Esophagus muscularis mucosa (tissue), 4 donors: ENCODE measurements at regions not wholly inside any gene's neighbourhood (a gene's known extent, or its start where the extent isn't known, plus 50 kb on each side); places are given as distances from the start of the nearest gene placed in this dataset.

ENCODE experiments used
- CTCF ChIP-seq, 3 experiments: fragments of 200-600 bp in 2 of 3; fragments of 450-650 bp in 1 of 3; sonication (generic) in 2 of 3; IDR thresholded peaks; one replicate each; pipeline ENCODE4 v1.5.1; 2017 to 2019; ENCODE audit warnings: antibody characterized with exemption in 3 of 3, mild to moderate bottlenecking in 2 of 3, moderate library complexity in 1 of 3
- EP300 ChIP-seq: sonication (generic); formaldehyde crosslinking; IDR thresholded peaks from one replicate; pipeline ENCODE4 v1.6.1; 2017; ENCODE audit warnings: antibody characterized with exemption
- POLR2A ChIP-seq: fragments of 450-650 bp; IDR thresholded peaks from one replicate; pipeline ENCODE4 v1.6.1; 2017; ENCODE audit warnings: antibody characterized with exemption, moderate library complexity, mild to moderate bottlenecking, low read depth

GRCh38 chr16:63365649-63366304, 1329.5 kb upstream of the CDH8 start:
- TF ChIP-seq CTCF (IDR thresholded peaks at IDR 0.05) (no peak), POLR2A (no peak), EP300 (no peak)
